Lower lobe of right lung (tissue), 2 donors: ENCODE measurements at regions not wholly inside any gene's neighbourhood (a gene's known extent, or its start where the extent isn't known, plus 50 kb on each side); places are given as distances from the start of the nearest gene placed in this dataset.

Experiments used
- ATAC-seq, 2 donors: fragments of 200-7000 bp; cut with Tn5 transposase; one replicate each; pipeline ENCODE4 v1.9.1; 2020 to 2022; ENCODE audit warnings: mild to moderate bottlenecking in 2 of 2, moderate library complexity in 2 of 2
- DNase-seq: peaks from one replicate; pipeline ENCODE4 v3.0.0-alpha.2; 2020
- H3K27ac ChIP-seq: fragments of 200-600 bp; one replicate; pipeline ENCODE4 v1.8.0; 2022
- H3K27me3 ChIP-seq: fragments of 200-600 bp; one replicate; pipeline ENCODE4 v1.8.0; 2022; ENCODE audit warnings: low read depth
- H3K36me3 ChIP-seq: fragments of 200-600 bp; one replicate; pipeline ENCODE4 v1.8.0; 2022; ENCODE audit warnings: mild to moderate bottlenecking
- H3K4me1 ChIP-seq: fragments of 200-600 bp; one replicate; pipeline ENCODE4 v1.8.0; 2022
- H3K4me3 ChIP-seq: fragments of 200-600 bp; one replicate; pipeline ENCODE4 v1.8.0; 2022; ENCODE audit warnings: mild to moderate bottlenecking
- H3K9me3 ChIP-seq: fragments of 200-600 bp; one replicate; pipeline ENCODE4 v1.8.0; 2022
- CTCF ChIP-seq: fragments of 200-600 bp; IDR thresholded peaks from one replicate; pipeline ENCODE4 v1.8.0; 2022; ENCODE audit warnings: antibody characterized with exemption, mild to moderate bottlenecking
- intact Hi-C: fragments of 100-400 bp; cut with DNase I; formaldehyde crosslinking; loops from one replicate; pipeline ENCODE4 v1.11.0; 2022
- donor health status: DM: no; HTN: yes; CAD: no; lungs with severe emphysema.

- Histone ChIP-seq H3K4me1 (no peaks in the 10 kb centered on the region), H3K27ac (no peak overlapping the region), H3K9me3 (peaks cover 5% of the 10 kb centered on the region), H3K4me3 (no peak overlapping the region), H3K36me3 (no peaks in the 10 kb centered on the region), H3K27me3 (no peaks in the 10 kb centered on the region)
- DNase-seq: no peak
- intact Hi-C loops: no loop called here
- no peak for ATAC-seq
- TF ChIP-seq CTCF: no peak
Observed at GRCh38 chr14:87271331-87271730, 721.7 kb downstream of the GALC start.

- TF ChIP-seq CTCF: no peak
- no peaks in the 10 kb centered on the region for H3K36me3 ChIP-seq
- DNase-seq: no peak
- peaks cover 5% of the 10 kb centered on the region for H3K9me3 ChIP-seq
- H3K4me3 ChIP-seq: no peak overlapping the region
- H3K4me1 ChIP-seq: no peaks in the 10 kb centered on the region
- intact Hi-C loops: no loop called here
- ATAC-seq: no peak
- no peaks in the 10 kb centered on the region for H3K27me3 ChIP-seq
- H3K27ac ChIP-seq: no peak overlapping the region
Observed at GRCh38 chr14:87268997-87269396, 724.0 kb downstream of the GALC start.

DNA sequence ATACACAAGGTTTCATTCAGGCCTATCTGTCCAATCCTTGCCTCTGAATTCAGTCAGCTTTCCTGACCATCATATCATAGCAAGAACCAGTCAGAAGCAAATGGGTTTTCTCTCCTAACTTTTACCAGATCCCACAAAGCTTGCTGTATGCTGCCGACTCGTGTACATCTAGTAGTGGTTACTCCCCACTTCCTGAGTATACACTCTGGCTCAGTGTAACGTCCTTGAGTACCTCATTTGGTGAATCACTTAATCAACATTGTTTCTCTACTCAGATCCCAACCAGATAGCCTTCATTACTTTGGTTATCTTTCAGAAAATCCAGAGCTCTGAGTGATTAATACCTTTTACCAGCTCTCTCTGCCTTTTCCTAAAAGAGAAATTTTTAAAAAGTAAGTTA is 728.2 kb downstream of the GALC start:
- ATAC-seq: no peak
- Histone ChIP-seq H3K4me1 (no peaks in the 10 kb centered on the region), H3K27ac (no peak overlapping the region), H3K27me3 (no peaks in the 10 kb centered on the region), H3K36me3 (no peaks in the 10 kb centered on the region), H3K4me3 (no peak overlapping the region), H3K9me3 (no peaks in the 10 kb centered on the region)
- no peak for DNase-seq
- no peak for TF ChIP-seq CTCF
- intact Hi-C loops: no loop called here

GRCh38 chr14:87264272-87264785 is 728.7 kb downstream of the GALC start:
- no peak for ATAC-seq
- TF ChIP-seq CTCF: no peak

DNA sequence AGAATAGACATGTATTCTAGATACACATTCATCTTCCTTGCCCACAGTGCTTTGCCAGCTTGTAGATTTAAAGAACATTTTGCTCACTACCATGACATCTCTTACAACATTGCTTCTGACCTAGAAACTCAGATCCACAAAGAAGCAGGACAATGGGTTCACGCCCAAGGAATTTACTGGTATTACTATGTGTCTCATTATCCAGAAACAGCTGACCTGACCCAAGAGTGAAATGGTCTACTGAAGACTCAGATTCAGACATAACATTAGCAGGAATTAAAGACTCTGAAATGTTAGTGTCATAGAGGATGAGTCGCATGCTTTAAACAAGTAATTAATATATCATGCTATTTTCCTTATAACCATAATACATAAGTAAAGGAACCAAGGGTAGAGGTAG is 731.4 kb downstream of the GALC start:
- intact Hi-C loops: no loop called here

More at GRCh38 chr14:87264272-87264785, 728.7 kb downstream of the GALC start:
- intact Hi-C loops: no loop called here
- no peak for DNase-seq
- H3K4me1 ChIP-seq: no peaks in the 10 kb centered on the region
- H3K27me3 ChIP-seq: no peaks in the 10 kb centered on the region
- no peak overlapping the region for H3K4me3 ChIP-seq
- H3K27ac ChIP-seq: no peak overlapping the region
- no peaks in the 10 kb centered on the region for H3K9me3 ChIP-seq
- no peaks in the 10 kb centered on the region for H3K36me3 ChIP-seq

More for the DNA sequence above, 731.4 kb downstream of the GALC start:
- no peak for ATAC-seq
- no peaks in the 10 kb centered on the region for H3K36me3 ChIP-seq
- H3K27ac ChIP-seq: no peak overlapping the region
- H3K4me3 ChIP-seq: no peak overlapping the region
- H3K4me1 ChIP-seq: no peaks in the 10 kb centered on the region
- no peaks in the 10 kb centered on the region for H3K9me3 ChIP-seq
- DNase-seq: no peak
- H3K27me3 ChIP-seq: no peaks in the 10 kb centered on the region
- no peak for TF ChIP-seq CTCF
